PFSK-1 (cell line): ENCODE measurements at regions not wholly inside any gene's neighbourhood (a gene's known extent, or its start where the extent isn't known, plus 50 kb on each side); places are given as distances from the start of the nearest gene placed in this dataset.

Source experiments
- FOXP2 ChIP-seq: optimal IDR thresholded peaks from 2 replicates; pipeline ENCODE3; 2011; ENCODE audit warnings: borderline replicate concordance, control low read depth, inconsistent platforms; ENCODE audit not compliant: insufficient read depth; ENCODE audit errors: extremely low read length, extremely low read depth
- POLR2AphosphoS5 ChIP-seq: IDR thresholded peaks from 2 replicates; pipeline ENCODE4 v1.6.1; 2012; ENCODE audit warnings: low read depth, mild to moderate bottlenecking, control low read depth, low read length, moderate library complexity
- SIN3A ChIP-seq: IDR thresholded peaks from 2 replicates; pipeline ENCODE4 v1.6.1; 2012; ENCODE audit warnings: mild to moderate bottlenecking, low read length, moderate library complexity, borderline replicate concordance; ENCODE audit not compliant: insufficient read depth
- TAF1 ChIP-seq: IDR thresholded peaks from 2 replicates; pipeline ENCODE4 v1.6.1; 2012; ENCODE audit warnings: low read length, control low read depth, borderline replicate concordance; ENCODE audit not compliant: insufficient read depth
- TF ChIP-seq, protein P1 (sequence below), 2 experiments: IDR thresholded peaks; 2 replicates each; pipeline versions ENCODE4 v1.6.1 to v1.8.0; 2011 to 2012; ENCODE audit warnings: low read depth in 2 of 2, low read length in 2 of 2, control low read depth in 1 of 2, inconsistent platforms in 1 of 2, mild to moderate bottlenecking in 1 of 2, moderate library complexity in 1 of 2; ENCODE audit not compliant: insufficient read depth in 1 of 2

DNA sequence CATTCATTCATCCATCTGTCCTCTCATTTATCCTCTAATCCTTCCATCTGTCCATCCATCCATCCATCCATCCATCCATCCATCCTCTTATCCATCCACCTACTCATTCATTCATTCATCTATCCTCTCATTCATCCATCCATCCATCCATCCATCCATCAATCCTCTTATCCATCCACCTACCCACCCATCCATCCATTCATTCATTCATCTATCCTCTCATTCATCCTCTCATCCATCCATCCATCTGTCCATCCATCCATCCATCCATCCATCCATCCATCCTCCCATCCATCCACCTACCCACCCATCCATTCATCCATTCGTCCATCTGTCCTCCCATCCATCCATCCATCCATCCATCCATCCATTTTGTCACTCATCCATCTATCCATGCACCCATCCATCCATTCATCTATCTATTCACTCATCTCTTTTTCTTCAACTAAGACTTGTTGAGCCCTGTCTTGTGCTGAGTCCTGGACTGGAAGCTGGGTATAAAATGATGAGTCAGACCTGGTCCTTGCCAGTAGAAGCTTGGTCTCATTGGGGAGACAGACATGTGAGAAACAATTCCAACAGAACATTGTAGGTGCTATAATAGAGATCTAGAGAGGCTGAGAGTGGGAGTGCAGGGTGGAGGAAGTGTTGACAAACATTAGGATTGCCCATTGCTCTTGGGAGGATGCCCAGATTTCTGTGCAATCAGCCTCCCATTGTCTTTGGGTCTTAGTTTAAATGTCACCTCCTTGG, 55.0 kb upstream of the IER5L start:
- no peak for TF ChIP-seq SIN3A
- TF ChIP-seq TAF1: no peak
- no peak for TF ChIP-seq FOXP2
- TF ChIP-seq, protein P1, sequence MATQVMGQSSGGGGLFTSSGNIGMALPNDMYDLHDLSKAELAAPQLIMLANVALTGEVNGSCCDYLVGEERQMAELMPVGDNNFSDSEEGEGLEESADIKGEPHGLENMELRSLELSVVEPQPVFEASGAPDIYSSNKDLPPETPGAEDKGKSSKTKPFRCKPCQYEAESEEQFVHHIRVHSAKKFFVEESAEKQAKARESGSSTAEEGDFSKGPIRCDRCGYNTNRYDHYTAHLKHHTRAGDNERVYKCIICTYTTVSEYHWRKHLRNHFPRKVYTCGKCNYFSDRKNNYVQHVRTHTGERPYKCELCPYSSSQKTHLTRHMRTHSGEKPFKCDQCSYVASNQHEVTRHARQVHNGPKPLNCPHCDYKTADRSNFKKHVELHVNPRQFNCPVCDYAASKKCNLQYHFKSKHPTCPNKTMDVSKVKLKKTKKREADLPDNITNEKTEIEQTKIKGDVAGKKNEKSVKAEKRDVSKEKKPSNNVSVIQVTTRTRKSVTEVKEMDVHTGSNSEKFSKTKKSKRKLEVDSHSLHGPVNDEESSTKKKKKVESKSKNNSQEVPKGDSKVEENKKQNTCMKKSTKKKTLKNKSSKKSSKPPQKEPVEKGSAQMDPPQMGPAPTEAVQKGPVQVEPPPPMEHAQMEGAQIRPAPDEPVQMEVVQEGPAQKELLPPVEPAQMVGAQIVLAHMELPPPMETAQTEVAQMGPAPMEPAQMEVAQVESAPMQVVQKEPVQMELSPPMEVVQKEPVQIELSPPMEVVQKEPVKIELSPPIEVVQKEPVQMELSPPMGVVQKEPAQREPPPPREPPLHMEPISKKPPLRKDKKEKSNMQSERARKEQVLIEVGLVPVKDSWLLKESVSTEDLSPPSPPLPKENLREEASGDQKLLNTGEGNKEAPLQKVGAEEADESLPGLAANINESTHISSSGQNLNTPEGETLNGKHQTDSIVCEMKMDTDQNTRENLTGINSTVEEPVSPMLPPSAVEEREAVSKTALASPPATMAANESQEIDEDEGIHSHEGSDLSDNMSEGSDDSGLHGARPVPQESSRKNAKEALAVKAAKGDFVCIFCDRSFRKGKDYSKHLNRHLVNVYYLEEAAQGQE (IDR thresholded peaks at IDR 0.05; ENCODE audit: insufficient read depth in 1 of 2, low read depth in 2 of 2, low read length in 2 of 2): no peak
- no peak for TF ChIP-seq POLR2AphosphoS5

DNA sequence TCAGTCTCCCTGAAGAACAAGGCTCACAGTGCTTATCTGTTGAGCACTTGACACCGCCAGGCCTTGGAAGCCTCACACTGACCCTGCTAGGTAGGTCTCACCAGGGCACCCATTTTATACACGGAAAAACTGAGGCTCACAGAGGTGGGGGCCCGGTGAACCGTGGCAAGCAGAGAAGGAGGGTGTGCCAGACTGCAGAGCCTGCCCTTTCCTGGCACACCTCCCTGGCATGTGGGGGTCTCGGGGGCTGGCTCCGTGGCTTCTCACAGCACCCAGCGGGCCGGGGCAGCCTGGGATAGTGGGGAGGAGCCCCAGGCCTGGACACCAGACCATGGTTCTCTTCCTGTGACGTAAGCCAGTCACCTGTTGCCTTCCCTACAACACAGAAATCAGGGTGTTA, 53.7 kb upstream of the IER5L start:
- TF ChIP-seq TAF1: no peak
- no peak for TF ChIP-seq POLR2AphosphoS5
- TF ChIP-seq FOXP2: no peak
- TF ChIP-seq, protein P1 (IDR thresholded peaks at IDR 0.05; ENCODE audit: insufficient read depth in 1 of 2, low read depth in 2 of 2, low read length in 2 of 2): no peak
- TF ChIP-seq SIN3A: no peak

DNA sequence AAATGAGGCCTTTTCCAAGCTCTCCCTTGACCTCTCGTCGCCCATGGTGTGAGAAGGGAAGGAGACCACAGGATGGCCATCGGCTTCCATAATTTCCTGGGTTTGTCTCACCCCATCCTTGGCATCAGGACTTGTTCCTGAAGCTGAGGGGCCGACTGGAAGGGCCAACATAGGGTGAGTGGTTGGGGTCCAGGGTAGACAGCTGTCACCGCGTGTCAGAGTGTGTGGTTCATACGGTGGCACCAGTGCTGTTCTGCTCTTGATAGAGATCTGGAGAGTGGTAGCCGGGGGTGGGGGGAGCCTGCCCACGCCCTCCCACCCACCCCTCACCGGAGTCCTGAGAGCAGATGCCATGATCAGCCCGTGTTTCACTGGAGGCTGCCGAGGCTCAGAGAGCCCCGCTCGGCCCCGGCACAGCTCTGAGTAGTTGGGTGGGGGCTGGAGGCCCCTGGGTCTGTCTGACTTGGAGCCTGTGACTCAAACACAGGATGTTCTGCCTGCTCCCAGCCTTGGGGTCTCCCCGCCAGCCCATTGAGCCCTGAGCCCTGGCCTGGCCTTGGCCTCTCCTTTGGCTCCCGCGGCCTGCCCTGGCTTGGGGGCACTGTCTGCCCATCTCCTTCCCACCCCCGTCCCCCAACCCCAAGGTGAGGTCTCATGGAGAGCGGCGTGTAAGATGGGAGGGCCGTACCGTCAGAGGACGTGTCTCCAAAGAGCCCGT, 53.1 kb upstream of the IER5L start:
- TF ChIP-seq TAF1 (no peak), SIN3A (no peak), FOXP2 (no peak), POLR2AphosphoS5 (no peak)

DNA sequence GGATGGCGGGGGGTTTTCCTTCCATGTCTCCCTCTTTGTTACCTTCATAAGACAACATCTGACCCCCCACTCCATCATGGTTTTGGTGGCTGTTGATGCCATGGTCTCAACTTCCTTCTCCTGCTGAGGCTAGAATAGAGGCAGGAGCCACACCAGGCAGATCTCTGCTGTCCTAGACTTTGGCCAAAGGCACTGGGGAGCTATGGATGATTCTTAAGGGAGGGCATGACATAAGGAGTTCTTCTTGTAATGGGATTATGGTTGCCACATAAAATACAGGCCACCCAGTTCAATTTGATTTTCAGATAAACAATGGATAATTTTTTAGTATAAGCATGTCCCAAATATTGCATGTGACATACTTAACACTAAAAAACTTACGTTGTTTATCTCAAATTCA, 52.2 kb upstream of the IER5L start:
- TF ChIP-seq FOXP2 (no peak), POLR2AphosphoS5 (no peak), SIN3A (no peak), TAF1 (no peak)
- TF ChIP-seq, protein P1 (IDR thresholded peaks at IDR 0.05; ENCODE audit: insufficient read depth in 1 of 2, low read depth in 2 of 2, low read length in 2 of 2): no peak
